Endothelial cell of umbilical vein (primary cell): ENCODE measurements at regions not wholly inside any gene's neighbourhood (a gene's known extent, or its start where the extent isn't known, plus 50 kb on each side); places are given as distances from the start of the nearest gene placed in this dataset.

Experiments used
- BruUV-seq: library from RNA; stranded (reverse); fragments of 400-500 nt; replicated peaks from 2 replicates; lab custom pipeline; 2021; lab: Mats Ljungman, UMichigan
- CTCF ChIA-PET: fragments of 300-600, 350-600 bp; sonication (Branson Sonifier 250); formaldehyde crosslinking; loops from one replicate; lab custom pipeline; 2021; ENCODE audit warnings: antibody characterized with exemption, inconsistent platforms; lab: Charles Lee
- POLR2A ChIA-PET: fragments of 300-600, 350-600 bp; sonication (Branson Sonifier 250); formaldehyde crosslinking; loops from one replicate; lab custom pipeline; 2021; ENCODE audit warnings: antibody characterized with exemption, inconsistent platforms; lab: Charles Lee
- DNase-seq: peaks from one replicate; pipeline ENCODE4 v3.0.0-alpha.2; 2011; ENCODE audit warnings: low read depth, low spot score
- FAIRE-seq: peaks from 2 replicates; lab custom pipeline; 2011; peaks lifted over from hg19 to GRCh38; lab: Jason Lieb, UNC
- H2AFZ ChIP-seq: 2 replicates; pipeline ENCODE4 v1.6.0; 2012; ENCODE audit warnings: low read depth, low read length, control low read depth, inconsistent platforms
- H3K27ac ChIP-seq: 2 replicates; pipeline ENCODE4 v1.5.1; 2011; ENCODE audit warnings: low read depth, mild to moderate bottlenecking, control low read depth, low read length, moderate library complexity; ENCODE audit not compliant: insufficient read depth
- H3K27me3 ChIP-seq, 2 experiments: 2 replicates each; pipeline versions ENCODE4 v1.6.0 to v1.6.1; 2011; ENCODE audit warnings: low read length in 2 of 2, mixed read lengths in 1 of 2; ENCODE audit not compliant: control insufficient read depth in 2 of 2, insufficient read depth in 2 of 2
- H3K36me3 ChIP-seq, 2 experiments: 2 replicates in 1 of 2; 3 replicates in 1 of 2; pipeline ENCODE4 v1.5.1; 2011; ENCODE audit warnings: low read length in 2 of 2, mild to moderate bottlenecking in 1 of 2, moderate library complexity in 1 of 2; ENCODE audit not compliant: control insufficient read depth in 2 of 2, insufficient read depth in 2 of 2; ENCODE audit errors: extremely low read depth in 1 of 2
- H3K4me1 ChIP-seq: 3 replicates; pipeline ENCODE4 v1.5.1; 2011; ENCODE audit warnings: mild to moderate bottlenecking, low read length; ENCODE audit not compliant: control insufficient read depth, insufficient read depth; ENCODE audit errors: extremely low read depth
- H3K4me2 ChIP-seq: 2 replicates; pipeline ENCODE4 v1.6.1; 2011; ENCODE audit warnings: low read length, control low read depth, mixed read lengths; ENCODE audit not compliant: insufficient read depth
- H3K4me3 ChIP-seq, 3 experiments: fragments of 200-600 bp in 1 of 3; sonication (generic), shearing (Covaris generic) in 1 of 3; replicated peaks in 1 of 3; 2 replicates each; pipeline ENCODE4 v1.5.1; 2011 to 2016; ENCODE audit warnings: control low read depth in 3 of 3, low read length in 3 of 3, mild to moderate bottlenecking in 2 of 3, inconsistent platforms in 1 of 3, low read depth in 1 of 3, moderate library complexity in 1 of 3; ENCODE audit not compliant: insufficient read depth in 1 of 3
- H3K79me2 ChIP-seq: 2 replicates; pipeline ENCODE4 v1.6.0; 2012; ENCODE audit warnings: low read length, inconsistent platforms; ENCODE audit not compliant: control insufficient read depth, insufficient read depth
- H3K9ac ChIP-seq: replicated peaks from 2 replicates; pipeline ENCODE3; 2011; ENCODE audit warnings: low read length, control low read depth; ENCODE audit not compliant: insufficient read depth; ENCODE audit errors: extremely low read depth
- H3K9me1 ChIP-seq: replicated peaks from 3 replicates; pipeline ENCODE4 v1.6.0; 2011; ENCODE audit warnings: mild to moderate bottlenecking, low read length; ENCODE audit not compliant: control insufficient read depth, insufficient read depth; ENCODE audit errors: extremely low read depth
- H3K9me3 ChIP-seq: replicated peaks from 2 replicates; pipeline ENCODE4 v1.5.1; 2012; ENCODE audit warnings: low read length, inconsistent platforms; ENCODE audit not compliant: control insufficient read depth, insufficient read depth
- H4K20me1 ChIP-seq: replicated peaks from 2 replicates; pipeline ENCODE3; 2011; ENCODE audit warnings: mild to moderate bottlenecking, low read length; ENCODE audit not compliant: control insufficient read depth, insufficient read depth; ENCODE audit errors: extremely low read depth
- EZH2 ChIP-seq: IDR thresholded peaks from 2 replicates; pipeline ENCODE4 v1.6.1; 2012; ENCODE audit warnings: borderline replicate concordance, low read depth, mild to moderate bottlenecking, moderate library complexity, low read length, inconsistent platforms; ENCODE audit not compliant: severe bottlenecking
- FOS ChIP-seq: IDR thresholded peaks from 2 replicates; pipeline ENCODE4 v1.6.1; 2011; ENCODE audit warnings: mild to moderate bottlenecking, low read length, moderate library complexity, borderline replicate concordance; ENCODE audit not compliant: insufficient read depth
- GATA2 ChIP-seq: IDR thresholded peaks from 2 replicates; pipeline ENCODE4 v1.7.0; 2011; ENCODE audit warnings: low read depth, mild to moderate bottlenecking, moderate library complexity, mixed read lengths, low read length; ENCODE audit not compliant: insufficient read length, insufficient read depth
- JUN ChIP-seq: IDR thresholded peaks from 2 replicates; pipeline ENCODE4 v1.6.1; 2011; ENCODE audit warnings: borderline replicate concordance, low read depth; ENCODE audit not compliant: insufficient read length, insufficient read depth
- MYC ChIP-seq: IDR thresholded peaks from one replicate; pipeline ENCODE4 v1.6.1; 2011; ENCODE audit warnings: mild to moderate bottlenecking, low read depth, low read length
- POLR2A ChIP-seq: IDR thresholded peaks from 2 replicates; pipeline ENCODE4 v1.6.1; 2012; ENCODE audit warnings: low read depth, mild to moderate bottlenecking, control low read depth, low read length
- POLR2AphosphoS5 ChIP-seq: IDR thresholded peaks from 2 replicates; pipeline ENCODE4 v1.6.1; 2012; ENCODE audit warnings: low read depth, mild to moderate bottlenecking, control low read depth, low read length, moderate library complexity; ENCODE audit not compliant: insufficient read depth
- dilution Hi-C: fragments of 300-500 bp; cut with MboI; formaldehyde crosslinking; loops from one replicate; pipeline ENCODE4 v1.15.0; 2019; ENCODE audit warnings: low sequenced_read_pairs; ENCODE audit not compliant: extremely low pct_ligation_motif_present
- intact Hi-C: fragments of 100-400 bp; cut with micrococcal nuclease; formaldehyde crosslinking; loops from one replicate; pipeline ENCODE4 v1.10.0; 2022
- TF ChIP-seq, protein P1 (sequence below): IDR thresholded peaks from 2 replicates; pipeline ENCODE4 v1.6.1; 2011; ENCODE audit not compliant: insufficient read depth, insufficient read length
- TF ChIP-seq, protein P2 (sequence below), 2 donors: IDR thresholded peaks; 1 replicate in 1 of 2; 2 replicates in 1 of 2; pipeline ENCODE4 v1.5.1; 2011; ENCODE audit warnings: low read length in 2 of 2, mild to moderate bottlenecking in 2 of 2, moderate library complexity in 2 of 2, control low read depth in 1 of 2, inconsistent platforms in 1 of 2, low read depth in 1 of 2; ENCODE audit not compliant: insufficient read depth in 1 of 2; ENCODE audit errors: extremely low read depth in 1 of 2

DNA sequence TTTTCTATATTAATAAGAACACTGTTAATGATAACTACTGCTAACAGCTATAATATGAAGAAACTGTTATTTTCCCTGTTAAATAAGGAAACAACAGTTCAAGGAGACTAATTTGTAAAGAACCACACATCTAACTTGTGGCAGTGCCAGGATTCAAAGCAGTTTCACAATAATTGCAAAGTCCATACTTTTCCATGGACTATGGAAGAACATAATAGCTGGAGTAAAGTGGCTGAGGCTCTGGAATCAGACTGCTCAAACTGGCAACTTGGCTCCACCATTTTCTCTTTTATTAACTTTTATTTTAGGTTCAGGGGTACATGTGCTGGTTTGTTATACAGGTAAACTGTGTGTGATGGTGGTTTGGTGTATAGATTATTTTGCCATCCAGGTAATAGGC lies 393.7 kb upstream of the CPEB2 start:
- H3K9me1 ChIP-seq: no peaks in the 10 kb centered on the region
- CTCF ChIA-PET: no interaction called here
- intact Hi-C loops: no loop called here

DNA sequence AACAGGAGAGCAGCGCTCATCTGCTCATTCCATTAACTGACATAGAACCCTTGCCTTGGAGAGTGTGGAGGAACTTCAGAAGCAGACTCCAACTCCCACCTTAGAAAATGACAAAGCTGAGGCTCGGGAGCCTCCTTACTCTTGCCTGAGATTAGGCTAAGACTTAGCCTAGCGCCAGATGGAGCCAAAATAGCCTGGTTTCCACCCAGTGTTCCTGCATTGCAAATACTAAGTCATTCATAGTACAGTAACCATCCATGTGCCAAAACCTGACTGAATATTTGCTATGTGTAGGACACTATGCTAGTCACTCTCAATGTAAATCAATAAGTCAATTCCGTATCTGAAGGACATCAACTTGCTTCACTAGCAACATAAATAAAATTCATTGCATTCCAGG lies 387.4 kb upstream of the CPEB2 start:
- intact Hi-C loops: no loop called here
- dilution Hi-C loops: no loop called here
- ChIA-PET CTCF (no interaction called here), POLR2A (no interaction called here)
- Histone ChIP-seq H3K27me3 (no peaks in the 10 kb centered on the region), H3K4me2 (no peak overlapping the region), H3K27ac (no peak overlapping the region), H3K9me1 (no peaks in the 10 kb centered on the region), H3K79me2 (no peaks in the 10 kb centered on the region), H2AFZ (no peak overlapping the region), H3K9me3 (peaks cover 2% of the 10 kb centered on the region), H3K4me1 (no peaks in the 10 kb centered on the region), H3K36me3 (no peaks in the 10 kb centered on the region), H4K20me1 (no peaks in the 10 kb centered on the region), H3K9ac (no peak overlapping the region), H3K4me3 (no peak overlapping the region)
- no TSS peak for BruUV-seq
- FAIRE-seq (no peak), DNase-seq (no peak)
- no peak for TF ChIP-seq POLR2A
- TF ChIP-seq, protein P1, sequence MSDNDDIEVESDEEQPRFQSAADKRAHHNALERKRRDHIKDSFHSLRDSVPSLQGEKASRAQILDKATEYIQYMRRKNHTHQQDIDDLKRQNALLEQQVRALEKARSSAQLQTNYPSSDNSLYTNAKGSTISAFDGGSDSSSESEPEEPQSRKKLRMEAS: no peak
- no peak for TF ChIP-seq POLR2AphosphoS5
- TF ChIP-seq JUN: no peak
- no peak for TF ChIP-seq GATA2
- no peak for TF ChIP-seq MYC
- TF ChIP-seq, protein P2, sequence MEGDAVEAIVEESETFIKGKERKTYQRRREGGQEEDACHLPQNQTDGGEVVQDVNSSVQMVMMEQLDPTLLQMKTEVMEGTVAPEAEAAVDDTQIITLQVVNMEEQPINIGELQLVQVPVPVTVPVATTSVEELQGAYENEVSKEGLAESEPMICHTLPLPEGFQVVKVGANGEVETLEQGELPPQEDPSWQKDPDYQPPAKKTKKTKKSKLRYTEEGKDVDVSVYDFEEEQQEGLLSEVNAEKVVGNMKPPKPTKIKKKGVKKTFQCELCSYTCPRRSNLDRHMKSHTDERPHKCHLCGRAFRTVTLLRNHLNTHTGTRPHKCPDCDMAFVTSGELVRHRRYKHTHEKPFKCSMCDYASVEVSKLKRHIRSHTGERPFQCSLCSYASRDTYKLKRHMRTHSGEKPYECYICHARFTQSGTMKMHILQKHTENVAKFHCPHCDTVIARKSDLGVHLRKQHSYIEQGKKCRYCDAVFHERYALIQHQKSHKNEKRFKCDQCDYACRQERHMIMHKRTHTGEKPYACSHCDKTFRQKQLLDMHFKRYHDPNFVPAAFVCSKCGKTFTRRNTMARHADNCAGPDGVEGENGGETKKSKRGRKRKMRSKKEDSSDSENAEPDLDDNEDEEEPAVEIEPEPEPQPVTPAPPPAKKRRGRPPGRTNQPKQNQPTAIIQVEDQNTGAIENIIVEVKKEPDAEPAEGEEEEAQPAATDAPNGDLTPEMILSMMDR (IDR thresholded peaks at IDR 0.05; ENCODE audit: extremely low read depth in 1 of 2, insufficient read depth in 1 of 2, low read depth in 1 of 2, low read length in 2 of 2): no peak
- TF ChIP-seq FOS: no peak
- TF ChIP-seq EZH2: no peak

More for the DNA sequence above, 393.7 kb upstream of the CPEB2 start:
- dilution Hi-C loops: no loop called here
- BruUV-seq: no TSS peak
- H3K27ac ChIP-seq: no peak overlapping the region
- POLR2A ChIA-PET: no interaction called here
- no peaks in the 10 kb centered on the region for H3K79me2 ChIP-seq
- no peak overlapping the region for H3K4me3 ChIP-seq
- H3K9ac ChIP-seq: no peak overlapping the region
- FAIRE-seq (no peak), DNase-seq (no peak)
- no peak overlapping the region for H2AFZ ChIP-seq
- H4K20me1 ChIP-seq: no peaks in the 10 kb centered on the region
- no peaks in the 10 kb centered on the region for H3K4me1 ChIP-seq
- no peaks in the 10 kb centered on the region for H3K27me3 ChIP-seq
- H3K36me3 ChIP-seq: no peaks in the 10 kb centered on the region
- H3K4me2 ChIP-seq: no peak overlapping the region
- peaks cover 2% of the 10 kb centered on the region for H3K9me3 ChIP-seq
- TF ChIP-seq FOS: no peak
